UCSD-AML1 (cell line): ENCODE measurements at regions not wholly inside any gene's neighbourhood (a gene's known extent, or its start where the extent isn't known, plus 50 kb on each side); places are given as distances from the start of the nearest gene placed in this dataset.

Experiments
- DNase-seq: peaks from one replicate; lab custom pipeline; 2025; ENCODE audit not compliant: unreplicated experiment; lab: John Stamatoyannopoulos, UW

- no peak for DNase-seq
Observed at GRCh38 chr2:100660851-100661584, 98.2 kb downstream of the PDCL3 start.

- no peak for DNase-seq
Observed at GRCh38 chr2:100662866-100663265, 100.1 kb downstream of the PDCL3 start.

GRCh38 chr2:100664021-100664755 is 101.4 kb downstream of the PDCL3 start:
- no peak for DNase-seq

- no peak for DNase-seq
Observed at GRCh38 chr2:100664756-100665101, 101.9 kb downstream of the PDCL3 start.

- DNase-seq = no peak
Observed at GRCh38 chr2:100666996-100667395, 104.2 kb downstream of the PDCL3 start.

- no peak for DNase-seq
Observed at GRCh38 chr2:100667801-100668200, 105.0 kb downstream of the PDCL3 start.

GRCh38 chr2:100670232-100670631 is 107.4 kb downstream of the PDCL3 start:
- no peak for DNase-seq

GRCh38 chr2:100673115-100673514 is 110.3 kb downstream of the PDCL3 start:
- DNase-seq = no peak

- no peak for DNase-seq
Observed at GRCh38 chr2:100673691-100674485, 111.1 kb downstream of the PDCL3 start.

- DNase-seq = no peak
Observed at GRCh38 chr2:100674666-100675065, 111.9 kb downstream of the PDCL3 start.

- DNase-seq = no peak
Observed at GRCh38 chr2:100675373-100675772, 112.6 kb downstream of the PDCL3 start.

- no peak for DNase-seq
Observed at GRCh38 chr2:100675855-100676254, 113.1 kb downstream of the PDCL3 start.

GRCh38 chr2:100676346-100676745 is 113.6 kb downstream of the PDCL3 start:
- DNase-seq = no peak

GRCh38 chr2:100677611-100678185 is 114.9 kb downstream of the PDCL3 start:
- DNase-seq = no peak

GRCh38 chr2:100679211-100679610 is 116.4 kb downstream of the PDCL3 start:
- DNase-seq = no peak

GRCh38 chr2:100682536-100682935 is 119.7 kb downstream of the PDCL3 start:
- no peak for DNase-seq

GRCh38 chr2:100683231-100683630 is 120.4 kb downstream of the PDCL3 start:
- no peak for DNase-seq

GRCh38 chr2:100691846-100692245 is 128.1 kb upstream of the NPAS2 start:
- DNase-seq = no peak

GRCh38 chr2:100692381-100692780 is 127.6 kb upstream of the NPAS2 start:
- DNase-seq = no peak

GRCh38 chr2:100692906-100693305 is 127.0 kb upstream of the NPAS2 start:
- DNase-seq = no peak

- DNase-seq = no peak
Observed at GRCh38 chr2:100699131-100699530, 120.8 kb upstream of the NPAS2 start.
